GM23338 (cell line): ENCODE measurements at regions not wholly inside any gene's neighbourhood (a gene's known extent, or its start where the extent isn't known, plus 50 kb on each side); places are given as distances from the start of the nearest gene placed in this dataset.

ENCODE experiments used
- ATAC-seq: fragments of 200-7000 bp; cut with Tn5 transposase; 3 replicates; pipeline ENCODE4 v1.9.1; 2020
- DNase-seq: peaks from one replicate; pipeline ENCODE4 v3.0.0-alpha.2; 2015; ENCODE audit warnings: low spot score
- H2AFZ ChIP-seq: fragments of 200-600 bp; sonication (generic); 2 replicates; pipeline ENCODE4 v1.8.0; 2016; ENCODE audit warnings: antibody characterized with exemption, mild to moderate bottlenecking, moderate library complexity
- H3F3A ChIP-seq: fragments of 200-600 bp; sonication (generic); replicated peaks from 2 replicates; pipeline ENCODE4 v1.8.0; 2017; ENCODE audit warnings: antibody characterized with exemption, mixed run types, low read depth
- H3K27ac ChIP-seq: fragments of 200-600 bp; sonication (generic); 2 replicates; pipeline ENCODE4 v1.6.1; 2016; ENCODE audit warnings: low read depth
- H3K27me3 ChIP-seq: fragments of 200-600 bp; sonication (generic); 2 replicates; pipeline ENCODE4 v1.8.0; 2016; ENCODE audit warnings: mild to moderate bottlenecking, mixed run types, moderate library complexity; ENCODE audit not compliant: insufficient read depth
- H3K36me3 ChIP-seq: fragments of 200-600 bp; sonication (generic); 2 replicates; pipeline ENCODE4 v1.8.0; 2016; ENCODE audit warnings: mild to moderate bottlenecking; ENCODE audit not compliant: insufficient read depth
- H3K4me1 ChIP-seq: fragments of 200-600 bp; sonication (generic); 2 replicates; pipeline ENCODE4 v1.8.0; 2016; ENCODE audit warnings: mild to moderate bottlenecking, moderate library complexity; ENCODE audit not compliant: insufficient read depth
- H3K4me2 ChIP-seq: fragments of 200-600 bp; sonication (generic); 2 replicates; pipeline ENCODE4 v1.7.1; 2017; ENCODE audit warnings: mixed run types
- H3K4me3 ChIP-seq: fragments of 200-600 bp; sonication (generic); 2 replicates; pipeline ENCODE4 v1.6.1; 2016; ENCODE audit warnings: mixed run types
- H3K79me2 ChIP-seq: fragments of 200-600 bp; sonication (generic); replicated peaks from 2 replicates; pipeline ENCODE4 v1.8.0; 2017; ENCODE audit warnings: mild to moderate bottlenecking; ENCODE audit not compliant: insufficient read depth
- H3K9me2 ChIP-seq: fragments of 200-600 bp; sonication (generic); 2 replicates; pipeline ENCODE4 v1.8.0; 2017; ENCODE audit not compliant: insufficient read depth
- H4K20me1 ChIP-seq: fragments of 200-600 bp; sonication (generic); replicated peaks from 2 replicates; pipeline ENCODE4 v1.8.0; 2017; ENCODE audit warnings: mild to moderate bottlenecking; ENCODE audit not compliant: insufficient read depth
- H3K27ac Mint-ChIP-seq: 2 replicates; pipeline ENCODE4 v1.8.0; 2020; ENCODE audit warnings: inconsistent platforms, mild to moderate bottlenecking, moderate library complexity, mixed read lengths
- H3K27me3 Mint-ChIP-seq: 3 replicates; pipeline ENCODE4 v1.8.0; 2022; ENCODE audit warnings: low read depth, mild to moderate bottlenecking, moderate library complexity, mixed read lengths, inconsistent platforms; ENCODE audit not compliant: insufficient read depth, poor library complexity
- H3K36me3 Mint-ChIP-seq: 3 replicates; pipeline ENCODE4 v1.8.0; 2021; ENCODE audit warnings: low read depth, mild to moderate bottlenecking, inconsistent platforms, moderate library complexity, mixed read lengths
- H3K4me1 Mint-ChIP-seq: 3 replicates; pipeline ENCODE4 v1.8.0; 2020; ENCODE audit warnings: mild to moderate bottlenecking, inconsistent platforms, mixed read lengths
- H3K4me3 Mint-ChIP-seq: 3 replicates; pipeline ENCODE4 v1.8.0; 2021; ENCODE audit warnings: moderate library complexity, mild to moderate bottlenecking, inconsistent platforms, mixed read lengths
- H3K9me3 Mint-ChIP-seq: 3 replicates; pipeline ENCODE4 v1.8.0; 2020; ENCODE audit warnings: moderate library complexity, mild to moderate bottlenecking, inconsistent platforms, mixed read lengths
- CREB1 ChIP-seq: fragments of 250-450 bp; sonication (Bioruptor Pico); IDR thresholded peaks from 2 replicates; pipeline ENCODE4 v1.5.0; 2020; ENCODE audit warnings: low read depth, mild to moderate bottlenecking, moderate library complexity
- CTCF ChIP-seq, 2 experiments: fragments of 200-600 bp in 1 of 2; sonication (generic) in 1 of 2; conservative IDR thresholded peaks; 2 replicates each; pipeline versions ENCODE4 v1.5.1 to v1.6.1; 2016 to 2017; ENCODE audit warnings: antibody characterized with exemption in 2 of 2, low read depth in 2 of 2, mild to moderate bottlenecking in 2 of 2, moderate library complexity in 1 of 2
- EZH2 ChIP-seq: fragments of 200-600 bp; sonication (generic); IDR thresholded peaks from one replicate; pipeline ENCODE4 v1.8.0; 2017; ENCODE audit warnings: antibody characterized with exemption, mild to moderate bottlenecking, low read depth; ENCODE audit not compliant: unreplicated experiment
- EZH2phosphoT487 ChIP-seq: fragments of 200-600 bp; sonication (generic); IDR thresholded peaks from one replicate; pipeline ENCODE4 v1.8.1; 2018; ENCODE audit warnings: antibody characterized with exemption; ENCODE audit not compliant: unreplicated experiment
- JUNB ChIP-seq: IDR thresholded peaks from one replicate; pipeline ENCODE4 v1.6.1; 2016; ENCODE audit warnings: antibody characterized with exemption; ENCODE audit not compliant: unreplicated experiment
- NANOG ChIP-seq: IDR thresholded peaks from 2 replicates; pipeline ENCODE4 v1.6.1; 2016; ENCODE audit warnings: antibody characterized with exemption, borderline replicate concordance
- POLR2AphosphoS5 ChIP-seq: IDR thresholded peaks from 2 replicates; pipeline ENCODE4 v1.6.1; 2016; ENCODE audit warnings: antibody characterized with exemption, low read depth
- STAT1 ChIP-seq: IDR thresholded peaks from one replicate; pipeline ENCODE4 v1.6.1; 2016; ENCODE audit warnings: antibody characterized with exemption; ENCODE audit not compliant: unreplicated experiment
- ZNF114 ChIP-seq: fragments of 250-450 bp; sonication (Bioruptor Pico); IDR thresholded peaks from 2 replicates; pipeline ENCODE4 v1.5.0; 2020; ENCODE audit warnings: mild to moderate bottlenecking, moderate library complexity
- ZNF331 ChIP-seq: fragments of 250-450 bp; sonication (Bioruptor Pico); IDR thresholded peaks from 2 replicates; pipeline ENCODE4 v1.5.0; 2020; ENCODE audit warnings: low read depth, mild to moderate bottlenecking, moderate library complexity
- TF ChIP-seq, protein P1 (sequence below): IDR thresholded peaks from one replicate; pipeline ENCODE4 v1.6.1; 2018; ENCODE audit warnings: antibody characterized with exemption; ENCODE audit not compliant: unreplicated experiment
- TF ChIP-seq, protein P2 (sequence below): IDR thresholded peaks from 2 replicates; pipeline ENCODE4 v1.6.1; 2016; ENCODE audit warnings: antibody characterized with exemption
- TF ChIP-seq, protein P3 (sequence below): fragments of 250-450 bp; sonication (Bioruptor Pico); IDR thresholded peaks from 2 replicates; pipeline ENCODE4 v1.5.0; 2020; ENCODE audit warnings: mild to moderate bottlenecking, moderate library complexity

GRCh38 chr2:167431949-167432348 lies 543.7 kb downstream of the XIRP2 start:
- Histone ChIP-seq H4K20me1 (no peaks in the 10 kb centered on the region; the same call in 1 of the 2 replicates), H3K79me2 (peaks cover 40% of the 10 kb centered on the region), H3K4me3 (no peak overlapping the region), H2AFZ (no peak overlapping the region), H3K27me3 (no peaks in the 10 kb centered on the region), H3K27ac (peak overlapping the region; percentile 12; the same call in 1 of the 2 replicates), H3K9me2 (no peaks in the 10 kb centered on the region), H3K4me2 (no peak overlapping the region), H3F3A (no peaks in the 10 kb centered on the region), H3K36me3 (no peaks in the 10 kb centered on the region), H3K4me1 (peaks cover 7% of the 10 kb centered on the region)
- H3K9me3 Mint-ChIP-seq: no peaks in the 10 kb centered on the region; the same call in 2 of the 3 replicates
- H3K27ac Mint-ChIP-seq: no peak overlapping the region
- no peak overlapping the region for H3K4me3 Mint-ChIP-seq
- TF ChIP-seq EZH2: no peak
- TF ChIP-seq, protein P1, sequence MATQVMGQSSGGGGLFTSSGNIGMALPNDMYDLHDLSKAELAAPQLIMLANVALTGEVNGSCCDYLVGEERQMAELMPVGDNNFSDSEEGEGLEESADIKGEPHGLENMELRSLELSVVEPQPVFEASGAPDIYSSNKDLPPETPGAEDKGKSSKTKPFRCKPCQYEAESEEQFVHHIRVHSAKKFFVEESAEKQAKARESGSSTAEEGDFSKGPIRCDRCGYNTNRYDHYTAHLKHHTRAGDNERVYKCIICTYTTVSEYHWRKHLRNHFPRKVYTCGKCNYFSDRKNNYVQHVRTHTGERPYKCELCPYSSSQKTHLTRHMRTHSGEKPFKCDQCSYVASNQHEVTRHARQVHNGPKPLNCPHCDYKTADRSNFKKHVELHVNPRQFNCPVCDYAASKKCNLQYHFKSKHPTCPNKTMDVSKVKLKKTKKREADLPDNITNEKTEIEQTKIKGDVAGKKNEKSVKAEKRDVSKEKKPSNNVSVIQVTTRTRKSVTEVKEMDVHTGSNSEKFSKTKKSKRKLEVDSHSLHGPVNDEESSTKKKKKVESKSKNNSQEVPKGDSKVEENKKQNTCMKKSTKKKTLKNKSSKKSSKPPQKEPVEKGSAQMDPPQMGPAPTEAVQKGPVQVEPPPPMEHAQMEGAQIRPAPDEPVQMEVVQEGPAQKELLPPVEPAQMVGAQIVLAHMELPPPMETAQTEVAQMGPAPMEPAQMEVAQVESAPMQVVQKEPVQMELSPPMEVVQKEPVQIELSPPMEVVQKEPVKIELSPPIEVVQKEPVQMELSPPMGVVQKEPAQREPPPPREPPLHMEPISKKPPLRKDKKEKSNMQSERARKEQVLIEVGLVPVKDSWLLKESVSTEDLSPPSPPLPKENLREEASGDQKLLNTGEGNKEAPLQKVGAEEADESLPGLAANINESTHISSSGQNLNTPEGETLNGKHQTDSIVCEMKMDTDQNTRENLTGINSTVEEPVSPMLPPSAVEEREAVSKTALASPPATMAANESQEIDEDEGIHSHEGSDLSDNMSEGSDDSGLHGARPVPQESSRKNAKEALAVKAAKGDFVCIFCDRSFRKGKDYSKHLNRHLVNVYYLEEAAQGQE: no peak
- TF ChIP-seq, protein P2, sequence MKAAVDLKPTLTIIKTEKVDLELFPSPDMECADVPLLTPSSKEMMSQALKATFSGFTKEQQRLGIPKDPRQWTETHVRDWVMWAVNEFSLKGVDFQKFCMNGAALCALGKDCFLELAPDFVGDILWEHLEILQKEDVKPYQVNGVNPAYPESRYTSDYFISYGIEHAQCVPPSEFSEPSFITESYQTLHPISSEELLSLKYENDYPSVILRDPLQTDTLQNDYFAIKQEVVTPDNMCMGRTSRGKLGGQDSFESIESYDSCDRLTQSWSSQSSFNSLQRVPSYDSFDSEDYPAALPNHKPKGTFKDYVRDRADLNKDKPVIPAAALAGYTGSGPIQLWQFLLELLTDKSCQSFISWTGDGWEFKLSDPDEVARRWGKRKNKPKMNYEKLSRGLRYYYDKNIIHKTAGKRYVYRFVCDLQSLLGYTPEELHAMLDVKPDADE: no peak
- TF ChIP-seq POLR2AphosphoS5: no peak
- no peak for TF ChIP-seq ZNF331 (CRISPR knock-in tag)
- TF ChIP-seq EZH2phosphoT487: no peak
- TF ChIP-seq, protein P3, sequence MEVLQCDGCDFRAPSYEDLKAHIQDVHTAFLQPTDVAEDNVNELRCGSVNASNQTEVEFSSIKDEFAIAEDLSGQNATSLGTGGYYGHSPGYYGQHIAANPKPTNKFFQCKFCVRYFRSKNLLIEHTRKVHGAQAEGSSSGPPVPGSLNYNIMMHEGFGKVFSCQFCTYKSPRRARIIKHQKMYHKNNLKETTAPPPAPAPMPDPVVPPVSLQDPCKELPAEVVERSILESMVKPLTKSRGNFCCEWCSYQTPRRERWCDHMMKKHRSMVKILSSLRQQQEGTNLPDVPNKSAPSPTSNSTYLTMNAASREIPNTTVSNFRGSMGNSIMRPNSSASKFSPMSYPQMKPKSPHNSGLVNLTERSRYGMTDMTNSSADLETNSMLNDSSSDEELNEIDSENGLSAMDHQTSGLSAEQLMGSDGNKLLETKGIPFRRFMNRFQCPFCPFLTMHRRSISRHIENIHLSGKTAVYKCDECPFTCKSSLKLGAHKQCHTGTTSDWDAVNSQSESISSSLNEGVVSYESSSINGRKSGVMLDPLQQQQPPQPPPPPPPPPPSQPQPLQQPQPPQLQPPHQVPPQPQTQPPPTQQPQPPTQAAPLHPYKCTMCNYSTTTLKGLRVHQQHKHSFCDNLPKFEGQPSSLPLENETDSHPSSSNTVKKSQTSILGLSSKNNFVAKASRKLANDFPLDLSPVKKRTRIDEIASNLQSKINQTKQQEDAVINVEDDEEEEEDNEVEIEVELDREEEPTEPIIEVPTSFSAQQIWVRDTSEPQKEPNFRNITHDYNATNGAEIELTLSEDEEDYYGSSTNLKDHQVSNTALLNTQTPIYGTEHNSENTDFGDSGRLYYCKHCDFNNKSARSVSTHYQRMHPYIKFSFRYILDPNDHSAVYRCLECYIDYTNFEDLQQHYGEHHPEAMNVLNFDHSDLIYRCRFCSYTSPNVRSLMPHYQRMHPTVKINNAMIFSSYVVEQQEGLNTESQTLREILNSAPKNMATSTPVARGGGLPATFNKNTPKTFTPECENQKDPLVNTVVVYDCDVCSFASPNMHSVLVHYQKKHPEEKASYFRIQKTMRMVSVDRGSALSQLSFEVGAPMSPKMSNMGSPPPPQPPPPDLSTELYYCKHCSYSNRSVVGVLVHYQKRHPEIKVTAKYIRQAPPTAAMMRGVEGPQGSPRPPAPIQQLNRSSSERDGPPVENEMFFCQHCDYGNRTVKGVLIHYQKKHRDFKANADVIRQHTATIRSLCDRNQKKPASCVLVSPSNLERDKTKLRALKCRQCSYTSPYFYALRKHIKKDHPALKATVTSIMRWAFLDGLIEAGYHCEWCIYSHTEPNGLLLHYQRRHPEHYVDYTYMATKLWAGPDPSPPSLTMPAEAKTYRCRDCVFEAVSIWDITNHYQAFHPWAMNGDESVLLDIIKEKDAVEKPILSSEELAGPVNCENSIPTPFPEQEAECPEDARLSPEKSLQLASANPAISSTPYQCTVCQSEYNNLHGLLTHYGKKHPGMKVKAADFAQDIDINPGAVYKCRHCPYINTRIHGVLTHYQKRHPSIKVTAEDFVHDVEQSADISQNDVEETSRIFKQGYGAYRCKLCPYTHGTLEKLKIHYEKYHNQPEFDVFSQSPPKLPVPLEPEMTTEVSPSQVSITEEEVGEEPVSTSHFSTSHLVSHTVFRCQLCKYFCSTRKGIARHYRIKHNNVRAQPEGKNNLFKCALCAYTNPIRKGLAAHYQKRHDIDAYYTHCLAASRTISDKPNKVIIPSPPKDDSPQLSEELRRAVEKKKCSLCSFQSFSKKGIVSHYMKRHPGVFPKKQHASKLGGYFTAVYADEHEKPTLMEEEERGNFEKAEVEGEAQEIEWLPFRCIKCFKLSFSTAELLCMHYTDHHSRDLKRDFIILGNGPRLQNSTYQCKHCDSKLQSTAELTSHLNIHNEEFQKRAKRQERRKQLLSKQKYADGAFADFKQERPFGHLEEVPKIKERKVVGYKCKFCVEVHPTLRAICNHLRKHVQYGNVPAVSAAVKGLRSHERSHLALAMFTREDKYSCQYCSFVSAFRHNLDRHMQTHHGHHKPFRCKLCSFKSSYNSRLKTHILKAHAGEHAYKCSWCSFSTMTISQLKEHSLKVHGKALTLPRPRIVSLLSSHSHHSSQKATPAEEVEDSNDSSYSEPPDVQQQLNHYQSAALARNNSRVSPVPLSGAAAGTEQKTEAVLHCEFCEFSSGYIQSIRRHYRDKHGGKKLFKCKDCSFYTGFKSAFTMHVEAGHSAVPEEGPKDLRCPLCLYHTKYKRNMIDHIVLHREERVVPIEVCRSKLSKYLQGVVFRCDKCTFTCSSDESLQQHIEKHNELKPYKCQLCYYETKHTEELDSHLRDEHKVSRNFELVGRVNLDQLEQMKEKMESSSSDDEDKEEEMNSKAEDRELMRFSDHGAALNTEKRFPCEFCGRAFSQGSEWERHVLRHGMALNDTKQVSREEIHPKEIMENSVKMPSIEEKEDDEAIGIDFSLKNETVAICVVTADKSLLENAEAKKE (CRISPR knock-in tag): no peak
- TF ChIP-seq CTCF (conservative IDR thresholded peaks at IDR 0.05; ENCODE audit: low read depth in 2 of 2): no peak
- no peak for TF ChIP-seq STAT1
- TF ChIP-seq CREB1 (CRISPR knock-in tag): no peak
- TF ChIP-seq NANOG: no peak
- no peak for TF ChIP-seq ZNF114 (CRISPR knock-in tag)
- TF ChIP-seq JUNB: no peak
- no peak for ATAC-seq
- peaks cover 11% of the 10 kb centered on the region for H3K4me1 Mint-ChIP-seq
- H3K27me3 Mint-ChIP-seq: no peaks in the 10 kb centered on the region
- DNase-seq: no peak
- H3K36me3 Mint-ChIP-seq: peaks cover 6% of the 10 kb centered on the region; the same call in 1 of the 3 replicates
